ENCODE measurements at regions not wholly inside any gene's neighbourhood (a gene's known extent, or its start where the extent isn't known, plus 50 kb on each side); places are given as distances from the start of the nearest gene placed in this dataset.

GRCh38 chr7:124171068-124171467, 138.2 kb upstream of the TMEM229A start:
- no peak overlapping the region for H4K5ac ChIP-seq (ENCODE audit: insufficient read length, low read depth, low read length)
- H2BK120ac ChIP-seq (replicated peaks; ENCODE audit: low read depth, low read length), result no peak overlapping the region
- H2AFZ ChIP-seq (ENCODE audit: low read length), result no peak overlapping the region
- 74% methylated on average over 1 of the region's 1 CpG; no CpG with 5 or more reads in 1 of the 2 experiments for WGBS, 2 experiments (ENCODE audit: extremely low coverage in 1 of 2, insufficient coverage in 1 of 2, insufficient read length in 1 of 2, insufficient replicate concordance in 2 of 2, low coverage in 1 of 2, low lambda C conversion rate in 2 of 2, missing lambda C conversion rate in 1 of 2)
- ChIA-PET POLR2A (ENCODE audit: partially characterized antibody) (no interaction called here), CTCF (ENCODE audit: partially characterized antibody) (interaction anchor here (0.6 to 1.6 kb wide), 11 partner anchors 17 to 616 kb away, joined by 3 to 5 read pairs (median 3); no protein-coding TSS in a partner anchor)
- no peak overlapping the region for H2BK5ac ChIP-seq (ENCODE audit: low read depth, low read length)
- no peak overlapping the region for H2BK15ac ChIP-seq (ENCODE audit: low read length)
- no peaks in the 10 kb centered on the region for H3K36me3 ChIP-seq (ENCODE audit: control insufficient read depth in 2 of 4, insufficient read depth in 4 of 4, low read length in 3 of 4)
- no peak overlapping the region for H3K27ac ChIP-seq (ENCODE audit: low read depth, low read length)
- H3K14ac ChIP-seq (ENCODE audit: insufficient read length), result no peak overlapping the region
- H3K23me2 ChIP-seq (ENCODE audit: low read depth, low read length), result no peaks in the 10 kb centered on the region
- H3K4me1 ChIP-seq (replicated peaks in 1 of 4; ENCODE audit: control insufficient read depth in 3 of 4, insufficient read depth in 4 of 4, low read length in 3 of 4), result no peaks in the 10 kb centered on the region
- H3K56ac ChIP-seq (replicated peaks; ENCODE audit: insufficient read length, low read depth, low read length), result no peak overlapping the region
- no peak overlapping the region for H2BK12ac ChIP-seq (ENCODE audit: low read depth, low read length)
- no peak overlapping the region for H4K8ac ChIP-seq (ENCODE audit: extremely low read depth, insufficient read depth, low read length)
- H3K4ac ChIP-seq (replicated peaks; ENCODE audit: insufficient read length, low read depth, low read length), result no peak overlapping the region
- no peak overlapping the region for H3K4me3 ChIP-seq (ENCODE audit: extremely low read depth in 1 of 4, insufficient read depth in 2 of 4, low read depth in 3 of 4, low read length in 4 of 4)
- H4K91ac ChIP-seq (replicated peaks; ENCODE audit: insufficient read length, low read length), result no peak overlapping the region
- H3K79me1 ChIP-seq (ENCODE audit: low read depth, low read length), result no peaks in the 10 kb centered on the region
- DNase-seq (ENCODE audit: low read depth in 1 of 2, low spot score in 2 of 2) (no peak), FAIRE-seq (no peak)
- H2AK5ac ChIP-seq (ENCODE audit: low read depth, low read length), result no peak overlapping the region
- TF ChIP-seq TCF12 (IDR thresholded peaks at IDR 0.05; ENCODE audit: low read depth, low read length), result no peak
- TF ChIP-seq, protein P1, sequence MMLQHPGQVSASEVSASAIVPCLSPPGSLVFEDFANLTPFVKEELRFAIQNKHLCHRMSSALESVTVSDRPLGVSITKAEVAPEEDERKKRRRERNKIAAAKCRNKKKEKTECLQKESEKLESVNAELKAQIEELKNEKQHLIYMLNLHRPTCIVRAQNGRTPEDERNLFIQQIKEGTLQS (IDR thresholded peaks at IDR 0.05; ENCODE audit: insufficient read depth, low read depth, low read length), result no peak
- TF ChIP-seq SP1 (IDR thresholded peaks at IDR 0.05; ENCODE audit: low read depth, low read length), result no peak
- peak; percentile 63 to 65 for TF ChIP-seq RAD21 (IDR thresholded peaks at IDR 0.05 in 1 of 2, conservative IDR thresholded peaks at IDR 0.05 in 1 of 2; ENCODE audit: low read depth in 2 of 2, low read length in 2 of 2)
- no peak for TF ChIP-seq SP2 (IDR thresholded peaks at IDR 0.05; ENCODE audit: low read length)
- TF ChIP-seq ZNF274 (IDR thresholded peaks at IDR 0.05; ENCODE audit: borderline replicate concordance, extremely low read depth, low read length), result no peak
- TF ChIP-seq E2F6 (IDR thresholded peaks at IDR 0.05), result no peak
- TF ChIP-seq YY1 (IDR thresholded peaks at IDR 0.05; ENCODE audit: low read depth, low read length), result no peak
- TF ChIP-seq BACH1 (IDR thresholded peaks at IDR 0.05; ENCODE audit: low read length), result no peak
- peak in 1 of 3 experiments; percentile 19; a peak in 2 of 4 replicates for TF ChIP-seq CTCF (IDR thresholded peaks at IDR 0.05; ENCODE audit: control extremely low read depth in 1 of 3, insufficient read depth in 1 of 3, low read depth in 1 of 3, low read length in 3 of 3)
- H2BK20ac ChIP-seq (ENCODE audit: low read length), result no peak overlapping the region
- no peak overlapping the region for H3K4me2 ChIP-seq (ENCODE audit: insufficient read depth in 1 of 2, low read depth in 2 of 2, low read length in 2 of 2)
- no peaks in the 10 kb centered on the region for H3K27me3 ChIP-seq (replicated peaks in 1 of 4; ENCODE audit: control insufficient read depth in 3 of 4, extremely low read depth in 1 of 4, insufficient read depth in 3 of 4, low read length in 3 of 4)
- H3K79me2 ChIP-seq (ENCODE audit: control insufficient read depth in 1 of 2, insufficient read depth in 2 of 2, low read length in 2 of 2), result no peaks in the 10 kb centered on the region
- peaks cover 0 to 3% of the 10 kb centered on the region in 2 experiments; a peak in 1 of 4 replicates for H3K9me3 ChIP-seq (ENCODE audit: insufficient read depth in 2 of 2, low read depth in 1 of 2, low read length in 1 of 2)
- H3K9ac ChIP-seq (replicated peaks in 1 of 4; ENCODE audit: extremely low read depth in 1 of 4, low read depth in 3 of 4, low read length in 3 of 4), result no peak overlapping the region
- H3K23ac ChIP-seq (ENCODE audit: insufficient read length), result no peak overlapping the region
- no peaks in the 10 kb centered on the region for H4K20me1 ChIP-seq (replicated peaks in 1 of 2; ENCODE audit: control insufficient read depth in 1 of 2, insufficient read depth in 2 of 2, low read length in 2 of 2)
- no peak overlapping the region for H3K18ac ChIP-seq (ENCODE audit: extremely low read depth, low read length)
